GM10266 (cell line): ENCODE measurements at regions not wholly inside any gene's neighbourhood (a gene's known extent, or its start where the extent isn't known, plus 50 kb on each side); places are given as distances from the start of the nearest gene placed in this dataset.

Experiments
- DNase-seq: peaks from one replicate; pipeline ENCODE4 v3.0.0; 2012; ENCODE audit errors: extremely low spot score
- CTCF ChIP-seq: IDR thresholded peaks from 2 replicates; pipeline ENCODE4 v1.5.1; 2012; ENCODE audit warnings: mild to moderate bottlenecking, low read depth; ENCODE audit not compliant: control insufficient read depth, insufficient read depth; ENCODE audit errors: missing control alignments

GRCh38 chr3:30302027-30302426 is 304.4 kb upstream of the TGFBR2 start:
- DNase-seq = no peak
- no peak for TF ChIP-seq CTCF

GRCh38 chr3:30303770-30304169 is 302.6 kb upstream of the TGFBR2 start:
- no peak for DNase-seq
- no peak for TF ChIP-seq CTCF

DNA sequence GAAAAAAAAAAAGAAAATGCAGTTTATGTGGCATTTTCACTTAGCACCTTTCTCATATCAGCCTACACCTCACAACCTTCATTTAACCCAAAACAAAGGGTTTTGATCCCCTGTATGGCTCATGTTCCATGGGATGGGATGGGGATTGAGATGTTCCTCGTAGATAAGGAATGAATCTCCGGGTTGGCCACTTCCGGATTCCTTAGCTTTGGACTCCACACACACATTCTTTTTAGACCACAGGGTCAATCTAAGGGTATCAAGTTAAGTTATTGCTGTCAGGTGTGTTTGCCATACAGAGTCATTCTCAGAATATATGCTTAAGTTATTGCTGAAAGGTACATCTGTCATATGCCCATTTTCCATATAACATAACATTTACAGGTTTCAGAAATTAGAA is 301.4 kb upstream of the TGFBR2 start:
- no peak for TF ChIP-seq CTCF
- DNase-seq = no peak

DNA sequence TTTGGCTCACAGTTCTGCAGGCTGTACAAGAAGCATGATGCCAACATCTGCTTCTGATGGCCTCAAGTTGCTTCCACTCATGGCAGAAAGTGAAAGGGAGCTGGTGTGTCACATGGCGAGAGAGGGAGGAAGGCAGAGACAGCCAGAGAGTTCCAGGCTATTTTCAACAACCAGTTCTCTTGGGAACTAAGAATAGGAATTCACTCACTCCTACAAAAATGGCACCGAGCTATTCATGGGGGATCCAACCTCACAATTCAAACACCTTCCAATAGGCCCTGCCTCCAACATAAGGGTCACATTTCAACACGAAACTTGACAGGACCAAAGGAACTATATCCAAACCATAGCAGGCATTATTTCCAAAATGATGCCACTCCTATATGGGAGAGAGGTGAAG is 299.5 kb upstream of the TGFBR2 start:
- DNase-seq = no peak
- TF ChIP-seq CTCF = no peak

DNA sequence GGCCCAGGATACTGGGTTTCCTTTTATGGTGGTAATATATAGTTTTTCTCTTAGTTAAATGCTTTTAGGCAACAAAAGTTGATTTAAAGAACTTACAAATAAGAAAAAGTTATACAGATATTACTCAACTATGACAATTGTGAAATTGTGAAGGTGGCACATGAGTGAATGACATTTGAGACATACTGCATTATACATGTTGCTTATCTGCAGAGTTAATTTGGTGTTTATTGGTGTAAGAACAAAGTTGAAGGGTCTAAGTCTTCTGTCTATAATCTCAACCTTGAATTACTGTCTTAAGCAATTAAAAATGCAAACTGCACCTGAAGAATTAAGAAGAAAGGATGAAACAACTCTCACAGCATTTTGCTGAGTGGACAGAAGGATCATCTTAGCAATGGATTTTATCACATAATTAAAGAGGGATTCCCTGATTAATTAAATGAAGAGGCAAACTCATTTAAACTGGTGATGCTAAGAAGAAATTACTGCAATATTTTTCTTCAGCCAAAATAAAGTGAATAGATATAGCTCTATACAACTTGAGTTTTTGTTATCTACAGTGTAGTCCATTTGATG is 298.9 kb upstream of the TGFBR2 start:
- no peak for DNase-seq
- TF ChIP-seq CTCF = no peak

GRCh38 chr3:30308131-30308530 is 298.3 kb upstream of the TGFBR2 start:
- no peak for TF ChIP-seq CTCF
- DNase-seq = no peak

DNA sequence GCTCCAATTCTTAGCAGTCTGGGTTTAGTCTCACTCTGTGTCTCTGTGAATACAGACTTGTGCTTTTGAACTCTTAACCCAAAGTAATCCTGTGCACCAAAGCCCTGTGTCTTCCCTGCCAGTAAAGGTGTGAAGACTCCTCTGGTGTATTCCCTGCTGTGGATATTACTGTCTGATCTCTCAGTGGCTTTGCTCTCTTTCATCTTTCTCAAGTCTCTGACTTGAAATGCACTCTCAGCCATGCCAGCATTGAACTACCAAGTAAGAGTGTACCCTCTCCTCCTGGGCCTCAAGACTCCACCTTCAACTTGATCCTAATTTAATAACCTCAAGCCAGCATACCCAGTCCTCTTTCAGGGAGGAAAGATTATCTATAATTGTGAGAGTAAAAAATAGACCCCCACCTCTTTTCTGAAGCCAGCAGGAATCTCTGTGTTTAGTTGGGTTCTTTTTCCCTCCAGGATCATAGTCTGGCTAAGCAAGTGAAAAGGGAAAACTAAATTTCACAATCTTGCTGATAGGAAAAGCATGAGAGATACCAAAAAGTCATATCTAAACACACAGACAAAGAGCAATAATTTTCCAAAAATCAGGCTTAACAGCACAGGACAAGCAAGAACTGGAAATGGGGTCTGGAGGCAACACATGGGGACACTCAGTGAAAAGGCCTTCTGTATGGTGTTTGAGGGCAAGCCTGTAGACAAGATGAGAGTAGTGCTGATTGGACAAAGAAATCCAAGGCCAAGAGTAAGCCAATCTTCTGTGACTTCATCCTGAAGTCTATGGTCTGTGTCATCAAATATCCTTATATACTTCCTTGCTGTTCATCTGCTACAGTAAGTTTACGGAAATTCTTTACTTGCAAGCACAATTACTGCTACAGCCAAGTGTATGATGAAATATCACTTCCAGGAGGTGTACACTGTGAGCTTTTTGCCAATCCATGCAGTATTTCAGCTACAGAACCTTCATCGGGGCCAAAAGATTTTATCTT is 296.1 kb upstream of the TGFBR2 start:
- DNase-seq = no peak
- TF ChIP-seq CTCF = no peak
